ENCODE measurements at regions not wholly inside any gene's neighbourhood (a gene's known extent, or its start where the extent isn't known, plus 50 kb on each side); places are given as distances from the start of the nearest gene placed in this dataset.

DNA sequence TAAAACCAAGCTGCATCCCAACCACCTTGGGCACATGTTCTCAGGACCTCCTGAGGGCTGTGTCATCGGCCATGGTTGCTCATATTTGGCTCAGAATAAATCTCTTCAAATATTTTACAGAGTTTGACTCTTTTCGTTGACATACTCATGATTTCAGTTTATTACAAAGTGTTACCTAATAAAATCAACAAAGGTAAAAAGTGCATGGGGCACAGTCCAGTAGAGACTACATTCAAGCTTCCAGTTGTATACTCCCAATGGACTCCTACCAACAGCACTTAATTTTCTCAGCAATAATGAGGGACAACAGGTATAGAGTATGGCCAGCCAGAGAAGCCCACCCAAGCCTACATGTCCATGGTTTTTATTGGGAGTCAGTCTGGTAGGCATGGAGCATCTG, 347.9 kb upstream of the FAT3 start:
- no peak for DNase-seq
- no peaks in the 10 kb centered on the region for H3K9me3 ChIP-seq (ENCODE audit: severe bottlenecking)
- H3K36me3 ChIP-seq, result no peaks in the 10 kb centered on the region
- TF ChIP-seq, protein P1, sequence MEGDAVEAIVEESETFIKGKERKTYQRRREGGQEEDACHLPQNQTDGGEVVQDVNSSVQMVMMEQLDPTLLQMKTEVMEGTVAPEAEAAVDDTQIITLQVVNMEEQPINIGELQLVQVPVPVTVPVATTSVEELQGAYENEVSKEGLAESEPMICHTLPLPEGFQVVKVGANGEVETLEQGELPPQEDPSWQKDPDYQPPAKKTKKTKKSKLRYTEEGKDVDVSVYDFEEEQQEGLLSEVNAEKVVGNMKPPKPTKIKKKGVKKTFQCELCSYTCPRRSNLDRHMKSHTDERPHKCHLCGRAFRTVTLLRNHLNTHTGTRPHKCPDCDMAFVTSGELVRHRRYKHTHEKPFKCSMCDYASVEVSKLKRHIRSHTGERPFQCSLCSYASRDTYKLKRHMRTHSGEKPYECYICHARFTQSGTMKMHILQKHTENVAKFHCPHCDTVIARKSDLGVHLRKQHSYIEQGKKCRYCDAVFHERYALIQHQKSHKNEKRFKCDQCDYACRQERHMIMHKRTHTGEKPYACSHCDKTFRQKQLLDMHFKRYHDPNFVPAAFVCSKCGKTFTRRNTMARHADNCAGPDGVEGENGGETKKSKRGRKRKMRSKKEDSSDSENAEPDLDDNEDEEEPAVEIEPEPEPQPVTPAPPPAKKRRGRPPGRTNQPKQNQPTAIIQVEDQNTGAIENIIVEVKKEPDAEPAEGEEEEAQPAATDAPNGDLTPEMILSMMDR (IDR thresholded peaks at IDR 0.05; ENCODE audit: low read depth, low read length), result no peak
- no peaks in the 10 kb centered on the region for H3K27me3 ChIP-seq (ENCODE audit: insufficient read depth, low read depth, severe bottlenecking)
- no peak overlapping the region for H3K27ac ChIP-seq
- no peak overlapping the region for H3K4me3 ChIP-seq (ENCODE audit: low read depth, low read length)

DNA sequence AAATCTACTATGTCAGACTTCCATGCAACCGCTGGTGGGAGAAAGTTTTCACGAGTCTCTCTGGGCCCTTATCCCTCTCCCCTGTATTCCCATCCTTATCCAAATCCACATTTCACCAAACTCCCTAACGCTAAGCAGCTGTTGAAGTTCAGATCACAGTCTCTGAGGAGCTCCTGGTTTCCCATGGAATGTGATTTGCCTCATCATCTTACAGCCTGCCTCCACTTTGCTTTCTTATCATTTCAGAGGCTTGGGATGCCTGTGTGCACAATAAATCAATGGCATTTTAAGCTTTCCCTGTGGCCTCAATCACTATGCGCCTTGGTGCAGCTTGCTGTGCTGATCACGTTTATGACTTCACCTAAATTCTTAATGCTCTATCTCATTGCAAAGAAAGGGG, 352.4 kb upstream of the FAT3 start:
- H3K27ac ChIP-seq, result no peak overlapping the region
- H3K9me3 ChIP-seq (ENCODE audit: severe bottlenecking), result no peaks in the 10 kb centered on the region
- DNase-seq, result no peak
- TF ChIP-seq, protein P1 (IDR thresholded peaks at IDR 0.05; ENCODE audit: low read depth, low read length), result no peak
- H3K27me3 ChIP-seq (ENCODE audit: insufficient read depth, low read depth, severe bottlenecking), result no peaks in the 10 kb centered on the region
- H3K36me3 ChIP-seq, result no peaks in the 10 kb centered on the region
- no peak overlapping the region for H3K4me3 ChIP-seq (ENCODE audit: low read depth, low read length)

DNA sequence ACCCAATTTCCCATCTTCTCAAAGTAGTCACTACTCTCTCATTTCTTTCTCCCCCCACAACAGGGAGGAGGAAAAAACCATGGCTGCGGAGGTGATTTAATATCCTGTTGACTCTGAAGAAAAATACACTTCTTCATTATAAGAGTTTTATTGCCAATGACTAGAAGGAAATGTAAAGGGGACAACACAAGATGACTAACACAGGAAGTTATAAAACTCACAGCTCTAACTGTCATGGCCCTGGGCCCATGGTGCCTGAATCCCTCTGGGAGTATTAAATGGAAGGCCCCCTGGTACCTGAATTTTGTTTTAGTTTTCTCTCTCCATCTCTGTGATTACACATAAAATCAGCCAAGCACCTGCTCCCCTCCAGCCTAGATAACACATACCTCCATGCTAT, 352.8 kb upstream of the FAT3 start:
- TF ChIP-seq, protein P1 (IDR thresholded peaks at IDR 0.05; ENCODE audit: low read depth, low read length), result no peak
- DNase-seq, result no peak

DNA sequence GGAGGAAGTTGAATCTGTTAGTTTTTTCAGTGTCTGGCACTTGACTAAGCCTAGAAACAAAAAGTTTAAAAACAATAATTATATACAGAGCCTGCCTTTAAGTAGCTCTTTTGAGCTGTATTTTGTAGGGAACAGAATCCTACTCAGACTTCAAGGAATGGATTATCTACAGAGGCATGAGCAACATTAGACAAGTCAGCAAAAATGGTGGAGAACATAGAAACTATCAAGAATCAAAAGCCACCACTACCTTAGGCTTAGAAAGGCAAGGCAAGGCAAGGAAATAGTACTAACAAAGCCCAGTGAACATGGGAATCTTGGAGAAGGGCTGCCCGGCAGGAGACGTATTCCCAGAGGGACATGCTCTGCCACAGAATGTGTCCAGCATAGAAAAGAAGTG, 353.6 kb upstream of the FAT3 start:
- H3K4me3 ChIP-seq (ENCODE audit: low read depth, low read length), result no peak overlapping the region

More for the DNA sequence above, 352.8 kb upstream of the FAT3 start:
- Histone ChIP-seq H3K36me3 (no peaks in the 10 kb centered on the region), H3K4me3 (ENCODE audit: low read depth, low read length) (no peak overlapping the region), H3K9me3 (ENCODE audit: severe bottlenecking) (no peaks in the 10 kb centered on the region), H3K27ac (no peak overlapping the region), H3K27me3 (ENCODE audit: insufficient read depth, low read depth, severe bottlenecking) (no peaks in the 10 kb centered on the region)

DNA sequence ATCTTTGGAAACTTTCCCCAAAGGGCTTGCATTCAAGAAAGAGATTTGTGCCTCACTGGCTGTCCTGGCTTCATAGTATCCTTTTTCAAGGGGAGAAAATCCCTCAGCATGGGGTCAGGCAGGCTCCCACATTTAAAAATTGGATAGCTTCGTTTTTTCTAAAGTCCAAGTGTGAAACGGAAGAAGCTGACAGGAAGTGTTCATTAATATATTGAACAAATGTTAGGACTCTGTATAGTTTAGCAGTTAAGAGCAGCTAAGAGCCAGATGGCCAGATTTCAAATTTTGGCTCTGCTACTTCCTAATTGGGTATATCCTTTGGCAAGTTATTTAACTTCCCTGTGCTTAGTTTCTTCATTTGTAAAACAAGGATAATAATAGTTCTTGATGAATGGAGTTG, 354.9 kb upstream of the FAT3 start:
- TF ChIP-seq, protein P1 (IDR thresholded peaks at IDR 0.05; ENCODE audit: low read depth, low read length), result no peak
- Histone ChIP-seq H3K27ac (no peak overlapping the region), H3K36me3 (no peaks in the 10 kb centered on the region)

More for the DNA sequence above, 353.6 kb upstream of the FAT3 start:
- H3K9me3 ChIP-seq (ENCODE audit: severe bottlenecking), result no peaks in the 10 kb centered on the region
- TF ChIP-seq, protein P1 (IDR thresholded peaks at IDR 0.05; ENCODE audit: low read depth, low read length), result no peak
- H3K27ac ChIP-seq, result no peak overlapping the region
- DNase-seq, result no peak
- H3K27me3 ChIP-seq (ENCODE audit: insufficient read depth, low read depth, severe bottlenecking), result no peaks in the 10 kb centered on the region
- H3K36me3 ChIP-seq, result no peaks in the 10 kb centered on the region

DNA sequence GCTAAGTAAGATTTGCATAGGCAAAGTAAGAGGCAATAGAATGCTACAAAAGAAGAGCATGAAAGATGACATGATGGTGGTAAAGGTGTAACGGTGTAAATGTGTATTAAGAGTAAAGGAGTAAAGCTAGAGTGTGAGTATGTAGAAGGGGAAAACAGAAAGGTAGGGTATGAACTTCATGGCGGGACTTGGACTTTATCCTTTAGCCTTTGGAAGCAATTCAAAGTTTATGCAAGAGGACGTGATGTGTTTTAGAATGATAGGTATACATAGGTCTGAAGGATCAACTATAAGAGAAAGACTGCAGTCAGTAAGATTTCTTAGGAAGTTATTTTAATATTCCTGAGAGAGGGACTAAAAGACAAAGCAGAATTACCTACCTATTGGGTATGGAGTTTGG, 358.0 kb upstream of the FAT3 start:
- Histone ChIP-seq H3K36me3 (no peaks in the 10 kb centered on the region), H3K9me3 (ENCODE audit: severe bottlenecking) (no peaks in the 10 kb centered on the region), H3K27me3 (ENCODE audit: insufficient read depth, low read depth, severe bottlenecking) (no peaks in the 10 kb centered on the region), H3K27ac (no peak overlapping the region), H3K4me3 (ENCODE audit: low read depth, low read length) (no peak overlapping the region)
- no peak for DNase-seq
- TF ChIP-seq, protein P1 (IDR thresholded peaks at IDR 0.05; ENCODE audit: low read depth, low read length), result no peak

More for the DNA sequence above, 354.9 kb upstream of the FAT3 start:
- no peak for DNase-seq
- Histone ChIP-seq H3K4me3 (ENCODE audit: low read depth, low read length) (no peak overlapping the region), H3K9me3 (ENCODE audit: severe bottlenecking) (no peaks in the 10 kb centered on the region), H3K27me3 (ENCODE audit: insufficient read depth, low read depth, severe bottlenecking) (no peaks in the 10 kb centered on the region)

All from WERI-Rb-1 (cell line).